Neural progenitor cell (in vitro differentiated cells): ENCODE measurements at regions not wholly inside any gene's neighbourhood (a gene's known extent, or its start where the extent isn't known, plus 50 kb on each side); places are given as distances from the start of the nearest gene placed in this dataset.
A peak's percentile ranks its signal among the peaks of the same experiment; 100 is the strongest.

Experiments used
- DNase-seq: peaks from one replicate; pipeline ENCODE4 v3.0.0-alpha.2; 2016; ENCODE audit warnings: low spot score
- H2AFZ ChIP-seq: fragments of 200-600 bp; sonication (generic); replicated peaks from 2 replicates; pipeline ENCODE4 v1.6.1; 2016; ENCODE audit warnings: antibody characterized with exemption
- H3F3A ChIP-seq: fragments of 200-600 bp; sonication (generic); 2 replicates; pipeline ENCODE4 v1.6.1; 2016; ENCODE audit warnings: antibody characterized with exemption, low read depth
- H3K27ac ChIP-seq: fragments of 200-600 bp; sonication (generic); 2 replicates; pipeline ENCODE4 v1.5.1; 2016; ENCODE audit warnings: mild to moderate bottlenecking
- H3K27me3 ChIP-seq: fragments of 200-600 bp; sonication (generic); 2 replicates; pipeline ENCODE4 v1.6.1; 2016; ENCODE audit warnings: mild to moderate bottlenecking, moderate library complexity
- H3K36me3 ChIP-seq: fragments of 200-600 bp; sonication (generic); 2 replicates; pipeline ENCODE4 v1.5.1; 2016
- H3K4me1 ChIP-seq: fragments of 200-600 bp; sonication (generic); 2 replicates; pipeline ENCODE4 v1.6.1; 2016; ENCODE audit warnings: mixed run types
- H3K4me2 ChIP-seq: fragments of 200-600 bp; sonication (generic); 2 replicates; pipeline ENCODE4 v1.6.1; 2016
- H3K4me3 ChIP-seq: fragments of 200-600 bp; sonication (generic); 2 replicates; pipeline ENCODE4 v1.5.1; 2016
- H3K79me2 ChIP-seq: fragments of 200-600 bp; sonication (generic); 2 replicates; pipeline ENCODE4 v1.6.1; 2016; ENCODE audit warnings: low read depth
- H3K9ac ChIP-seq: fragments of 200-600 bp; sonication (generic); 2 replicates; pipeline ENCODE4 v1.6.1; 2016
- H3K9me3 ChIP-seq: fragments of 200-600 bp; sonication (generic); 2 replicates; pipeline ENCODE4 v1.5.1; 2016; ENCODE audit warnings: low read depth
- H4K20me1 ChIP-seq: fragments of 200-600 bp; sonication (generic); 2 replicates; pipeline ENCODE4 v1.6.1; 2016; ENCODE audit warnings: low read depth
- H3K27ac Mint-ChIP-seq: 3 replicates; pipeline ENCODE4 v1.8.0; 2021; ENCODE audit warnings: mixed read lengths
- H3K27me3 Mint-ChIP-seq: 2 replicates; pipeline ENCODE4 v1.8.0; 2022; ENCODE audit warnings: low read depth, mild to moderate bottlenecking, inconsistent platforms, moderate library complexity, mixed read lengths; ENCODE audit not compliant: insufficient read depth
- H3K36me3 Mint-ChIP-seq: 3 replicates; pipeline ENCODE4 v1.8.0; 2021; ENCODE audit warnings: mixed read lengths
- H3K4me1 Mint-ChIP-seq: 3 replicates; pipeline ENCODE4 v1.8.0; 2021; ENCODE audit warnings: mixed read lengths
- H3K4me3 Mint-ChIP-seq: 3 replicates; pipeline ENCODE4 v1.8.0; 2021; ENCODE audit warnings: mild to moderate bottlenecking, moderate library complexity, mixed read lengths
- H3K9me3 Mint-ChIP-seq: 3 replicates; pipeline ENCODE4 v1.8.0; 2020; ENCODE audit warnings: mixed read lengths
- EZH2 ChIP-seq: fragments of 200-600 bp; sonication (generic); IDR thresholded peaks from 2 replicates; pipeline ENCODE4 v1.6.1; 2017; ENCODE audit warnings: antibody characterized with exemption, mild to moderate bottlenecking, moderate library complexity
- EZH2phosphoT487 ChIP-seq: fragments of 200-600 bp; sonication (generic); IDR thresholded peaks from 2 replicates; pipeline ENCODE4 v1.6.1; 2017; ENCODE audit warnings: antibody characterized with exemption
- TF ChIP-seq, protein P1 (sequence below): fragments of 200-600 bp; sonication (generic); IDR thresholded peaks from 2 replicates; pipeline ENCODE4 v1.5.1; 2017; ENCODE audit warnings: antibody characterized with exemption, mild to moderate bottlenecking

DNA sequence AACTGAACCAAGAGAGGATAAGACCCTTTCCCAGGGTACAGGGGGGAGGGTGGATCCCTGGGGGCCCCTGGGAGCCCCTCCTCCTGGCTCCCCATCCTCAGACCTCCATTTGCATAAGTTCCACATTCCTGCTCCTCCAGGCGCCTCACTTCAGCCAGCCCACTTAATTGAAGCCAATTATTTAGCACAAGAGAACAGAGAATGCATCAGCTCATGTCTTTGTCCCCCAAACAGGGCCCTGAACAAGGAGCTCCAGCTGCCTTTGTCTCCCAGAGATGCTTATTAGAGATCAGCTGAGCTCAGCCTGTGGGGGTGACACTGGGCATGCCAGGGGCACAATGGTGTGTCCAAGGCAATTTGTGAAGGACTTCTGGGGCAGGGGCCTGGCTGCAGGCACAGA is 89.9 kb upstream of the PRDM11 start:
- Histone ChIP-seq H3K4me1 (peaks cover 45% of the 10 kb centered on the region), H3K9ac (no peak overlapping the region), H3F3A (peaks cover 26% of the 10 kb centered on the region), H3K27me3 (no peaks in the 10 kb centered on the region), H2AFZ (no peak overlapping the region), H3K79me2 (no peaks in the 10 kb centered on the region), H3K4me2 (peak overlapping the region; percentile 65), H3K9me3 (no peaks in the 10 kb centered on the region), H3K36me3 (no peaks in the 10 kb centered on the region), H3K27ac (peak overlapping the region; percentile 92), H3K4me3 (no peak overlapping the region), H4K20me1 (no peaks in the 10 kb centered on the region)
- peak; percentile 96 for DNase-seq
- Mint-ChIP-seq H3K27me3 (peaks cover 11% of the 10 kb centered on the region), H3K27ac (peak overlapping the region; percentile 87), H3K4me1 (peaks cover 15% of the 10 kb centered on the region), H3K9me3 (no peaks in the 10 kb centered on the region), H3K36me3 (no peaks in the 10 kb centered on the region), H3K4me3 (no peak overlapping the region)
- TF ChIP-seq EZH2 (no peak), EZH2phosphoT487 (peak; percentile 64)

DNA sequence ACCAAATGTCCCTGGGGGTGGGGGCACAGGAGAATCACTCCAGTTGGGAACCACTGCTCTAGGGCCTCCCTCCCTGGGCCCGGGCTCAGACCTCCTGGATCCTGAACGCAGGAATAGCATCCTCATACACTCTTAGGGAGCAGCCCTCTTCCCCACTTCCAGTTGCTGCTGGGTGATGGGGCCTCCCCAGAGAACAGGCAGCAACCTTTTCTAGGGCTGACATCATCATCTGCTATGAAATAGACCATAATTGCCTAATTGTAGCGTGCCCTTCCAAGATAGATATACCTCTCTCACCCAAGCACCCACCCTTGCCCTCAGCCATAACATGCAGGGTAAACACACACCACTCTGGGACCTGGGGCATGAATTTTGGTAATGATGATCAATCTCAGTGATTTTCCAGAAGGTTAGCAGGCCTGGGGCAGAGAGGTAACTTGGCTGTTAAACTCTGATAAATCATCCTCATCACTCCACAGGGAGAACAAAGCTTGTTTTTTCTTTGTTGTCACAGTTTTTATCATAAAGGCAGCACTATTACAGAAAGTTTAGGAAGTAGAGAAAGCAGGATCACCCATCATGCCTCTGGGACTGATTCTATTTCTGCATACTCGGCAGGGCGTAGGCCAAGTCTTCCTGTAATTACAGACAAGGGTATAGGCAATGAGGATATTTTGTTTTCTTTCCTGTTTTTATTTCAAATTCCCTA is 88.3 kb upstream of the PRDM11 start:
- no peak overlapping the region for H3K4me3 Mint-ChIP-seq
- Histone ChIP-seq H3K9me3 (peaks cover 3% of the 10 kb centered on the region), H3K4me1 (peaks cover 49% of the 10 kb centered on the region), H4K20me1 (no peaks in the 10 kb centered on the region), H3K27me3 (no peaks in the 10 kb centered on the region), H3K79me2 (no peaks in the 10 kb centered on the region), H3K9ac (no peak overlapping the region), H3K27ac (no peak overlapping the region), H3K4me2 (peak overlapping the region; percentile 65), H2AFZ (no peak overlapping the region), H3F3A (peaks cover 26% of the 10 kb centered on the region), H3K4me3 (no peak overlapping the region), H3K36me3 (peaks cover under 1% of the 10 kb centered on the region)
- TF ChIP-seq, protein P1, sequence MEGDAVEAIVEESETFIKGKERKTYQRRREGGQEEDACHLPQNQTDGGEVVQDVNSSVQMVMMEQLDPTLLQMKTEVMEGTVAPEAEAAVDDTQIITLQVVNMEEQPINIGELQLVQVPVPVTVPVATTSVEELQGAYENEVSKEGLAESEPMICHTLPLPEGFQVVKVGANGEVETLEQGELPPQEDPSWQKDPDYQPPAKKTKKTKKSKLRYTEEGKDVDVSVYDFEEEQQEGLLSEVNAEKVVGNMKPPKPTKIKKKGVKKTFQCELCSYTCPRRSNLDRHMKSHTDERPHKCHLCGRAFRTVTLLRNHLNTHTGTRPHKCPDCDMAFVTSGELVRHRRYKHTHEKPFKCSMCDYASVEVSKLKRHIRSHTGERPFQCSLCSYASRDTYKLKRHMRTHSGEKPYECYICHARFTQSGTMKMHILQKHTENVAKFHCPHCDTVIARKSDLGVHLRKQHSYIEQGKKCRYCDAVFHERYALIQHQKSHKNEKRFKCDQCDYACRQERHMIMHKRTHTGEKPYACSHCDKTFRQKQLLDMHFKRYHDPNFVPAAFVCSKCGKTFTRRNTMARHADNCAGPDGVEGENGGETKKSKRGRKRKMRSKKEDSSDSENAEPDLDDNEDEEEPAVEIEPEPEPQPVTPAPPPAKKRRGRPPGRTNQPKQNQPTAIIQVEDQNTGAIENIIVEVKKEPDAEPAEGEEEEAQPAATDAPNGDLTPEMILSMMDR = no peak
- TF ChIP-seq EZH2phosphoT487 = no peak
- no peak for TF ChIP-seq EZH2
- no peaks in the 10 kb centered on the region for H3K9me3 Mint-ChIP-seq
- no peaks in the 10 kb centered on the region for H3K36me3 Mint-ChIP-seq
- no peak for DNase-seq
- H3K27me3 Mint-ChIP-seq = peaks cover 11% of the 10 kb centered on the region
- peak overlapping the region; percentile 19 for H3K27ac Mint-ChIP-seq
- peaks cover 15% of the 10 kb centered on the region for H3K4me1 Mint-ChIP-seq

DNA sequence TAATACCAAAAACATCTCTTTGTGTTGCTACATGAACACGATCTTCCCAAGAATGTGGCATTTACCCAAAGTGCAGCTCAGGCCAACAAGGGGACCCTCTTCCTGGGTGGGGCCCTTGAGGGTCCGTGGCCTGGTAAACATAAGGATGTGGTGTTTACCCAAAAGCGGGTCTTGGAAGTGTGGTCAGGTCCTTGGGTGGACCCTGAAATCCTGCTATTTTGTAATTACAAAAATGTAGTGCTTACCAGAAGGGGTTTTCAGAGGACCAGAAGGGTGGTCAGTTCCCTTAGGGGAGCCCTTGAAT is 87.8 kb upstream of the PRDM11 start:
- Mint-ChIP-seq H3K4me3 (no peak overlapping the region), H3K4me1 (peaks cover 15% of the 10 kb centered on the region), H3K27ac (no peak overlapping the region), H3K27me3 (peaks cover 8% of the 10 kb centered on the region), H3K36me3 (no peaks in the 10 kb centered on the region), H3K9me3 (no peaks in the 10 kb centered on the region)
- no peak overlapping the region for H3K27ac ChIP-seq
- peaks cover 7% of the 10 kb centered on the region for H3K9me3 ChIP-seq
- H3K79me2 ChIP-seq = no peaks in the 10 kb centered on the region
- no peak for DNase-seq
- H3K9ac ChIP-seq = no peak overlapping the region
- no peak overlapping the region for H2AFZ ChIP-seq
- H3F3A ChIP-seq = peaks cover 26% of the 10 kb centered on the region
- H3K4me1 ChIP-seq = peaks cover 45% of the 10 kb centered on the region
- no peak overlapping the region for H3K4me3 ChIP-seq
- no peak for TF ChIP-seq EZH2
- TF ChIP-seq EZH2phosphoT487 = no peak
- TF ChIP-seq, protein P1 = no peak
- H3K4me2 ChIP-seq = no peak overlapping the region
- H3K36me3 ChIP-seq = peaks cover 4% of the 10 kb centered on the region
- no peaks in the 10 kb centered on the region for H4K20me1 ChIP-seq
- no peaks in the 10 kb centered on the region for H3K27me3 ChIP-seq

DNA sequence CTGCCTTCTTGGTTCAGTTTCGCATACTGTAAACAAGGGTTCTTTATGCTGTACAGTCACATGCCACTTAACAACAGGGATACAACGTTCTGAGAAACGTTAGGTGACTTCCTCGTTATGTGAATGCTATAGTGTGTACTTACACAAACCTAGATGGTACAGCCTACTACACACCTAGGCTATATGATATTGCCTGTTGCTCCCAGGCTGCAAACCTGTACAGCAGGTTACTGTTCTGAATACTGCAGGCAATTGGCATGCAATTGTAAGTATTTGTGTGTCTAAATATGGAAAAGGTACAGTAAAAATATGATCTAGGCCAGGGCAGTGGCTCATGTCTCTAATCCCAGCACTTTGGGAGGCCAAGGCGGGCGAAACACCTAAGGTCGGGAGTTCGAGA is 85.7 kb upstream of the PRDM11 start:
- H3K27me3 ChIP-seq = no peaks in the 10 kb centered on the region
- H3K4me2 ChIP-seq = no peak overlapping the region
- no peak for DNase-seq
- Mint-ChIP-seq H3K9me3 (peaks cover 4% of the 10 kb centered on the region), H3K4me1 (peaks cover 15% of the 10 kb centered on the region), H3K27me3 (peaks cover 5% of the 10 kb centered on the region), H3K27ac (no peak overlapping the region), H3K4me3 (no peak overlapping the region), H3K36me3 (no peaks in the 10 kb centered on the region)
- no peak overlapping the region for H2AFZ ChIP-seq
- no peak overlapping the region for H3K9ac ChIP-seq
- no peak for TF ChIP-seq EZH2phosphoT487
- TF ChIP-seq, protein P1 = no peak
- TF ChIP-seq EZH2 = no peak
- H3K79me2 ChIP-seq = no peaks in the 10 kb centered on the region
- no peak overlapping the region for H3K27ac ChIP-seq
- H3K4me1 ChIP-seq = peaks cover 32% of the 10 kb centered on the region
- H3K4me3 ChIP-seq = no peak overlapping the region
- H3K36me3 ChIP-seq = peaks cover 4% of the 10 kb centered on the region
- H3F3A ChIP-seq = peaks cover 26% of the 10 kb centered on the region
- no peaks in the 10 kb centered on the region for H4K20me1 ChIP-seq
- H3K9me3 ChIP-seq = peaks cover 7% of the 10 kb centered on the region
